ENCODE measurements at regions not wholly inside any gene's neighbourhood (a gene's known extent, or its start where the extent isn't known, plus 50 kb on each side); places are given as distances from the start of the nearest gene placed in this dataset.

DNA sequence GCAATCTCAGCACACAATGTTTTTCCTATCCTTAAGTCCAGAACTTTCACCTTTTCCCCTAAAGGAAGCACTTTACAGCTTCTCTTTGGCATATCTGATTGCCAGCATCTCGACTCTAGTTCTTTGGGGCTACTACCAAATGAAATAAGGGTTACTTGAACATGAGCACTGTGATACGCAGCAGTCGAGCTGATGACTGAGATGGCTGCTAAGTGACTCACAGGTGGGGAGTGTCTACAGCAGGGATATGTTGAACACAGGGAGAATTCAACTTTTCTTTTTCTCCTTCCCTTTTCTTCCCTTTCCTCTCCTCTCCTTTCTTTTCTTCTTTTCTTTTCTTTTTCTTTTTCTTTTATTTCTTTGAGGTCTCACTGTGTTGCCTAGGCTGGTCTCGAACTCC is 334.8 kb downstream of the MAF start (continued):
- TF ChIP-seq SP1 (IDR thresholded peaks at IDR 0.05; ENCODE audit: low read depth, low read length) (no peak), POLR2A (IDR thresholded peaks at IDR 0.05; ENCODE audit: control extremely low read depth in 1 of 2, low read depth in 2 of 2, low read length in 2 of 2) (no peak)

All from H1 (cell line).